ENCODE measurements at regions not wholly inside any gene's neighbourhood (a gene's known extent, or its start where the extent isn't known, plus 50 kb on each side); places are given as distances from the start of the nearest gene placed in this dataset.

GRCh38 chr18:22024924-22025323, 144.5 kb upstream of the GATA6 start:
- RAD21 ChIA-PET (ENCODE audit: low non-redundant PET in 1 of 2, low total read pairs in 2 of 2, uncharacterized antibody in 2 of 2, unreplicated experiment in 2 of 2): no interaction called here

GRCh38 chr18:22026362-22026761, 143.0 kb upstream of the GATA6 start:
- Histone ChIP-seq H3K9ac (ENCODE audit: low read length) (no peak overlapping the region), H3K36me3 (ENCODE audit: control insufficient read depth in 1 of 2, insufficient read depth in 2 of 2, low read length in 2 of 2) (no peaks in the 10 kb centered on the region), H4K20me1 (ENCODE audit: insufficient read depth) (no peaks in the 10 kb centered on the region), H2AFZ (ENCODE audit: low read depth, low read length, poor library complexity, severe bottlenecking) (no peak overlapping the region), H3K9me3 (ENCODE audit: control insufficient read depth in 1 of 2, insufficient read depth in 1 of 2, low read depth in 1 of 2, low read length in 2 of 2) (no peaks in the 10 kb centered on the region), H3K79me2 (ENCODE audit: insufficient read depth, low read length) (no peaks in the 10 kb centered on the region), H3K9me2 (ENCODE audit: insufficient read depth) (no peaks in the 10 kb centered on the region), H3K4me3 (replicated peaks in 1 of 2; ENCODE audit: low read depth in 1 of 2, low read length in 2 of 2) (no peak overlapping the region), H3K27me3 (ENCODE audit: insufficient read depth, low read length) (no peaks in the 10 kb centered on the region), H3K27ac (ENCODE audit: low read depth, low read length) (no peak overlapping the region), H3K4me1 (ENCODE audit: control insufficient read depth in 1 of 2, insufficient read depth in 2 of 2, low read length in 2 of 2) (no peaks in the 10 kb centered on the region), H3K4me2 (ENCODE audit: low read length) (no peak overlapping the region)
- no TSS peak for BruUV-seq (replicated peaks)
- POLR2A ChIA-PET: no interaction called here
- ATAC-seq: no peak
- DNase-seq (ENCODE audit: low read depth, low spot score): no peak
- CTCF ChIA-PET: no interaction called here
- TF ChIP-seq JUND (IDR thresholded peaks at IDR 0.05) (no peak), ZNF274 (IDR thresholded peaks at IDR 0.05; ENCODE audit: low read depth, low read length) (no peak), YY1 (IDR thresholded peaks at IDR 0.05; ENCODE audit: extremely low read depth, insufficient replicate concordance, low read depth, low read length) (no peak), CBX3 (IDR thresholded peaks at IDR 0.05; ENCODE audit: low read depth) (no peak), ZFX (IDR thresholded peaks at IDR 0.05) (no peak), EZH2 (IDR thresholded peaks at IDR 0.05) (no peak), SRF (IDR thresholded peaks at IDR 0.05; ENCODE audit: low read depth) (no peak), SP1 (IDR thresholded peaks at IDR 0.05; ENCODE audit: low read depth) (no peak), POLR2AphosphoS5 (IDR thresholded peaks at IDR 0.05; ENCODE audit: low read depth, low read length) (no peak), REST (IDR thresholded peaks at IDR 0.05; ENCODE audit: low read depth) (no peak)
- TF ChIP-seq, protein P1, sequence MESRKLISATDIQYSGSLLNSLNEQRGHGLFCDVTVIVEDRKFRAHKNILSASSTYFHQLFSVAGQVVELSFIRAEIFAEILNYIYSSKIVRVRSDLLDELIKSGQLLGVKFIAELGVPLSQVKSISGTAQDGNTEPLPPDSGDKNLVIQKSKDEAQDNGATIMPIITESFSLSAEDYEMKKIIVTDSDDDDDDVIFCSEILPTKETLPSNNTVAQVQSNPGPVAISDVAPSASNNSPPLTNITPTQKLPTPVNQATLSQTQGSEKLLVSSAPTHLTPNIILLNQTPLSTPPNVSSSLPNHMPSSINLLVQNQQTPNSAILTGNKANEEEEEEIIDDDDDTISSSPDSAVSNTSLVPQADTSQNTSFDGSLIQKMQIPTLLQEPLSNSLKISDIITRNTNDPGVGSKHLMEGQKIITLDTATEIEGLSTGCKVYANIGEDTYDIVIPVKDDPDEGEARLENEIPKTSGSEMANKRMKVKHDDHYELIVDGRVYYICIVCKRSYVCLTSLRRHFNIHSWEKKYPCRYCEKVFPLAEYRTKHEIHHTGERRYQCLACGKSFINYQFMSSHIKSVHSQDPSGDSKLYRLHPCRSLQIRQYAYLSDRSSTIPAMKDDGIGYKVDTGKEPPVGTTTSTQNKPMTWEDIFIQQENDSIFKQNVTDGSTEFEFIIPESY (IDR thresholded peaks at IDR 0.05; ENCODE audit: extremely low read depth, insufficient replicate concordance, low read length): no peak
- intact Hi-C loops (cut with micrococcal nuclease): loop anchor here (5.0 kb wide), 1 partner anchor 59 kb away; no protein-coding TSS in a partner anchor
- RAD21 ChIA-PET (ENCODE audit: low non-redundant PET in 1 of 2, low total read pairs in 2 of 2, uncharacterized antibody in 2 of 2, unreplicated experiment in 2 of 2): no interaction called here

More at GRCh38 chr18:22024924-22025323, 144.5 kb upstream of the GATA6 start:
- TF ChIP-seq EZH2phosphoT487 (IDR thresholded peaks at IDR 0.05; ENCODE audit: borderline replicate concordance) (no peak), SRF (IDR thresholded peaks at IDR 0.05; ENCODE audit: low read depth) (no peak), ATF3 (IDR thresholded peaks at IDR 0.05) (no peak), EGR1 (IDR thresholded peaks at IDR 0.05; ENCODE audit: low read depth) (no peak)
- Histone ChIP-seq H3K36me3 (ENCODE audit: control insufficient read depth in 1 of 2, insufficient read depth in 2 of 2, low read length in 2 of 2) (no peaks in the 10 kb centered on the region), H3K9me3 (ENCODE audit: control insufficient read depth in 1 of 2, insufficient read depth in 1 of 2, low read depth in 1 of 2, low read length in 2 of 2) (no peaks in the 10 kb centered on the region), H3K4me3 (replicated peaks in 1 of 2; ENCODE audit: low read depth in 1 of 2, low read length in 2 of 2) (no peak overlapping the region), H2AFZ (ENCODE audit: low read depth, low read length, poor library complexity, severe bottlenecking) (no peak overlapping the region), H4K20me1 (ENCODE audit: insufficient read depth) (no peaks in the 10 kb centered on the region), H3K9me2 (ENCODE audit: insufficient read depth) (no peaks in the 10 kb centered on the region), H3K4me2 (ENCODE audit: low read length) (no peak overlapping the region), H3K9ac (ENCODE audit: low read length) (no peak overlapping the region), H3K27me3 (ENCODE audit: insufficient read depth, low read length) (no peaks in the 10 kb centered on the region), H3K27ac (ENCODE audit: low read depth, low read length) (no peak overlapping the region), H3K79me2 (ENCODE audit: insufficient read depth, low read length) (no peaks in the 10 kb centered on the region), H3K4me1 (ENCODE audit: control insufficient read depth in 1 of 2, insufficient read depth in 2 of 2, low read length in 2 of 2) (no peaks in the 10 kb centered on the region)
- BruUV-seq (replicated peaks): no TSS peak
- ChIA-PET POLR2A (no interaction called here), CTCF (no interaction called here)
- ATAC-seq: no peak
- intact Hi-C loops (cut with micrococcal nuclease): loop anchor here (5.0 kb wide), 1 partner anchor 58 kb away; no protein-coding TSS in a partner anchor
- DNase-seq (ENCODE audit: low read depth, low spot score): no peak

Data from HCT116 (cell line).